HCT116 (cell line): ENCODE measurements at regions not wholly inside any gene's neighbourhood (a gene's known extent, or its start where the extent isn't known, plus 50 kb on each side); places are given as distances from the start of the nearest gene placed in this dataset.

Experiments
- ATAC-seq: fragments of 200-7000 bp; cut with Tn5 transposase; 2 replicates; pipeline ENCODE4 v1.9.1; 2020; ENCODE audit warnings: mild to moderate bottlenecking, moderate library complexity
- BruUV-seq: library from RNA; stranded (reverse); fragments of 400-500 nt; replicated peaks from 2 replicates; lab custom pipeline; 2021; lab: Mats Ljungman, UMichigan
- CTCF ChIA-PET: fragments of 300-600 bp; sonication (Branson Sonifier 250); formaldehyde crosslinking; loops from one replicate; lab custom pipeline; 2021; ENCODE audit warnings: antibody characterized with exemption; lab: Charles Lee
- POLR2A ChIA-PET: fragments of 300-600, 350-600 bp; sonication (Branson Sonifier 250); formaldehyde crosslinking; loops from one replicate; lab custom pipeline; 2021; ENCODE audit warnings: antibody characterized with exemption; lab: Charles Lee
- RAD21 ChIA-PET, 2 experiments: fragments of 300-600 bp; sonication (Branson Sonifier 250); formaldehyde crosslinking; loops; one replicate each; lab custom pipeline; 2023; ENCODE audit warnings: low total read pairs in 2 of 2; ENCODE audit not compliant: uncharacterized antibody in 2 of 2, unreplicated experiment in 2 of 2, low non-redundant PET in 1 of 2; lab: Charles Lee
- DNase-seq: peaks from one replicate; pipeline ENCODE4 v3.0.0-alpha.2; 2010; ENCODE audit warnings: low read depth, low spot score
- H2AFZ ChIP-seq: fragments of 200-600 bp; shearing (Covaris generic), sonication (generic); 2 replicates; pipeline ENCODE4 v1.6.1; 2017; ENCODE audit warnings: low read depth, mixed run types, mixed read lengths, antibody characterized with exemption, low read length; ENCODE audit not compliant: poor library complexity, severe bottlenecking
- H3K27ac ChIP-seq: 2 replicates; pipeline ENCODE4 v1.5.1; 2012; ENCODE audit warnings: low read depth, low read length
- H3K27me3 ChIP-seq: fragments of 200-600 bp; sonication (generic); 2 replicates; pipeline ENCODE4 v1.6.1; 2016; ENCODE audit warnings: mixed run types, low read length, mixed read lengths; ENCODE audit not compliant: insufficient read depth
- H3K36me3 ChIP-seq, 2 experiments: fragments of 200-500 bp in 1 of 2; fragments of 200-600 bp in 1 of 2; sonication (Bioruptor generic) in 1 of 2; sonication (generic) in 1 of 2; 2 replicates each; pipeline versions ENCODE4 v1.5.1 to v1.6.1; 2014 to 2016; ENCODE audit warnings: low read length in 2 of 2, inconsistent platforms in 1 of 2, mixed read lengths in 1 of 2, mixed run types in 1 of 2; ENCODE audit not compliant: insufficient read depth in 2 of 2, control insufficient read depth in 1 of 2
- H3K4me1 ChIP-seq, 2 experiments: fragments of 200-600 bp in 1 of 2; sonication (generic) in 1 of 2; 2 replicates each; pipeline versions ENCODE4 v1.5.1 to v1.6.1; 2012 to 2017; ENCODE audit warnings: low read length in 2 of 2, inconsistent platforms in 1 of 2, mild to moderate bottlenecking in 1 of 2, mixed read lengths in 1 of 2, mixed run types in 1 of 2, moderate library complexity in 1 of 2; ENCODE audit not compliant: insufficient read depth in 2 of 2, control insufficient read depth in 1 of 2
- H3K4me2 ChIP-seq: fragments of 200-600 bp; sonication (generic); 2 replicates; pipeline ENCODE4 v1.6.1; 2017; ENCODE audit warnings: mixed run types, low read length, mixed read lengths
- H3K4me3 ChIP-seq, 2 experiments: fragments of 200-600 bp in 1 of 2; sonication (generic) in 1 of 2; replicated peaks in 1 of 2; 2 replicates each; pipeline ENCODE4 v1.5.1; 2011 to 2016; ENCODE audit warnings: low read length in 2 of 2, control low read depth in 1 of 2, low read depth in 1 of 2, mild to moderate bottlenecking in 1 of 2, mixed read lengths in 1 of 2, mixed run types in 1 of 2
- H3K79me2 ChIP-seq: fragments of 200-600 bp; sonication (generic); 2 replicates; pipeline ENCODE4 v1.6.1; 2017; ENCODE audit warnings: mild to moderate bottlenecking, mixed run types, low read length, moderate library complexity, mixed read lengths; ENCODE audit not compliant: insufficient read depth
- H3K9ac ChIP-seq: fragments of 200-600 bp; sonication (generic); 2 replicates; pipeline ENCODE4 v1.6.1; 2016; ENCODE audit warnings: low read length, mixed read lengths
- H3K9me2 ChIP-seq: fragments of 200-600 bp; sonication (generic), shearing (Covaris generic); 2 replicates; pipeline ENCODE4 v1.6.1; 2017; ENCODE audit warnings: mixed run types, mild to moderate bottlenecking, moderate library complexity; ENCODE audit not compliant: insufficient read depth
- H3K9me3 ChIP-seq, 2 experiments: fragments of 200-500 bp in 1 of 2; fragments of 200-600 bp in 1 of 2; sonication (Bioruptor generic) in 1 of 2; sonication (generic) in 1 of 2; 2 replicates each; pipeline ENCODE4 v1.6.1; 2014 to 2017; ENCODE audit warnings: low read length in 2 of 2, mixed read lengths in 2 of 2, inconsistent platforms in 1 of 2, low read depth in 1 of 2, mild to moderate bottlenecking in 1 of 2, mixed run types in 1 of 2, moderate library complexity in 1 of 2; ENCODE audit not compliant: control insufficient read depth in 1 of 2, insufficient read depth in 1 of 2
- H4K20me1 ChIP-seq: fragments of 200-600 bp; sonication (generic), shearing (Covaris generic); 2 replicates; pipeline ENCODE4 v1.6.1; 2017; ENCODE audit warnings: mixed run types, mild to moderate bottlenecking, moderate library complexity; ENCODE audit not compliant: insufficient read depth
- JUND ChIP-seq: IDR thresholded peaks from 2 replicates; pipeline ENCODE4 v1.6.1; 2012
- ZBTB33 ChIP-seq: IDR thresholded peaks from 2 replicates; pipeline ENCODE4 v1.6.1; 2011; ENCODE audit warnings: mild to moderate bottlenecking, low read length, moderate library complexity; ENCODE audit not compliant: insufficient replicate concordance; ENCODE audit errors: extremely low read depth
- ZNF274 ChIP-seq: fragments of 200-500 bp; sonication (Bioruptor generic); IDR thresholded peaks from 2 replicates; pipeline ENCODE4 v1.6.1; 2014; ENCODE audit warnings: mild to moderate bottlenecking, low read depth, low read length, inconsistent platforms
- intact Hi-C: fragments of 100-400 bp; cut with micrococcal nuclease; formaldehyde crosslinking; loops from 2 replicates; pipeline ENCODE4 v1.10.0; 2022

DNA sequence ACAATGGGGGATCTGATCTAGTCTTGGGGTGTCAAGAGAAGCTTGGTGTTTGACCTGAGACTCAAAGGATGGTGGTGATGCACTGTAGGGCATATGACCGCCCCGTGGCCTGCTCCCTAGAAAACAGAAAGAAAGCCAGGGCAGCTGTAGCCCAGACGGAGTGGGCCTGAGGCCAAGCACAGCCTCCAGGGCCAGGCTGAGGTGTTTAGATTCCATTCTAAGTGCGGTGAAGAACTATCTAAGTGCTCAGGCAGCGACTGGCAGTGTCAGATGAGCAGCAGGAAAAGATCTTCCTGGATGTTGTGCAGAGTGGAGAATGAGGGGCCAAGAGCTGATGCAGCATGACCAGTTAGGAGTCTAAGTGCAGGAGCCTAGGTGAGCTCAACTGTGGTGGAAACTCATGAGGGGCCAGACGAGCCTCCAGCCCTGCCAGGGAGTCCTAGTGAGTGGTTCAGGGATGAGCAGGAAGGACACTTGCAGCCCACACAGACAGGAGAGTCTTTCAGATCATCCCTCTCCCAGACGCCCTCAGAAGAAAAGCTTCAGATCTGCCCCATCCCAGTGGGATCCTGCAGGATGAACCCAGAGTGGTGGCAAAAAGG lies 314.2 kb upstream of the CCL2 start:
- no peak for TF ChIP-seq JUND
- no peaks in the 10 kb centered on the region for H3K27me3 ChIP-seq
- no TSS peak for BruUV-seq
- no peak for DNase-seq
- no peaks in the 10 kb centered on the region for H3K4me1 ChIP-seq
- no peaks in the 10 kb centered on the region for H3K9me2 ChIP-seq
- no peaks in the 10 kb centered on the region for H4K20me1 ChIP-seq
- no peaks in the 10 kb centered on the region for H3K79me2 ChIP-seq
- no peak overlapping the region for H3K9ac ChIP-seq
- no peak overlapping the region for H3K27ac ChIP-seq
- POLR2A ChIA-PET, result no interaction called here
- RAD21 ChIA-PET, result no interaction called here
- no peak overlapping the region for H3K4me3 ChIP-seq
- no peak overlapping the region for H2AFZ ChIP-seq
- no peak overlapping the region for H3K4me2 ChIP-seq
- H3K9me3 ChIP-seq, result peaks cover 0 to 3% of the 10 kb centered on the region in 2 experiments; a peak in 1 of 4 replicates
- ATAC-seq, result no peak
- intact Hi-C loops, result no loop called here
- CTCF ChIA-PET, result no interaction called here
- no peaks in the 10 kb centered on the region for H3K36me3 ChIP-seq

DNA sequence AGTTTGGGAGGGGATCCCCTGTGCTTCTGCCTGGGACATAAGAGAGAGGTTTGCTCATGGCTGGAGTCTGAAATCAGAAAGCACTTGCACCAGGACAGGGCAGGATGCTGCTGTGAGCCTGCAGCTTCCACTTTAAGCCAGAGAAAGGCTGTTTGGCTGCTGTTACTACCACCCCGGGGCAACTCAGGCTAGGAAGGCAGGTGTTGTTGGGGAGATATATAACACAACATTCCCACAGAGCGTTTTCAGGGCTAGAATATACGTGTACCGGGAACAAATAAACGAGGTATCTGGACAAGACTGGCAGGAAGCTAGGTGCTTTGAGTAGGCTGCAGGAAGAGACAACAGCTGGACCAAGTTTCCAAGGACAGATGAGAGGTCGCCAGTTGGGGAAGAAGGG lies 313.3 kb upstream of the CCL2 start:
- Histone ChIP-seq H2AFZ (no peak overlapping the region), H3K27me3 (no peaks in the 10 kb centered on the region), H3K4me3 (no peak overlapping the region), H3K36me3 (no peaks in the 10 kb centered on the region), H3K9ac (no peak overlapping the region), H3K27ac (no peak overlapping the region), H4K20me1 (no peaks in the 10 kb centered on the region), H3K79me2 (no peaks in the 10 kb centered on the region), H3K9me3 (peaks cover 0 to 3% of the 10 kb centered on the region in 2 experiments; a peak in 2 of 4 replicates), H3K9me2 (no peaks in the 10 kb centered on the region), H3K4me1 (no peaks in the 10 kb centered on the region), H3K4me2 (no peak overlapping the region)
- ChIA-PET RAD21 (no interaction called here), POLR2A (no interaction called here), CTCF (no interaction called here)
- no TSS peak for BruUV-seq
- TF ChIP-seq ZBTB33 (no peak), ZNF274 (no peak)
- no peak for DNase-seq
- intact Hi-C loops, result no loop called here
- no peak for ATAC-seq
